Fibroblast of skin of back (primary cell): ENCODE measurements at regions not wholly inside any gene's neighbourhood (a gene's known extent, or its start where the extent isn't known, plus 50 kb on each side); places are given as distances from the start of the nearest gene placed in this dataset.

ENCODE experiments used
- DNase-seq: peaks from one replicate; pipeline ENCODE4 v3.0.0-alpha.2; 2013

- no peak for DNase-seq
These were observed 712.5 kb upstream of the GRAMD2B start for GRCh38 chr5:125710745-125711144.

DNA sequence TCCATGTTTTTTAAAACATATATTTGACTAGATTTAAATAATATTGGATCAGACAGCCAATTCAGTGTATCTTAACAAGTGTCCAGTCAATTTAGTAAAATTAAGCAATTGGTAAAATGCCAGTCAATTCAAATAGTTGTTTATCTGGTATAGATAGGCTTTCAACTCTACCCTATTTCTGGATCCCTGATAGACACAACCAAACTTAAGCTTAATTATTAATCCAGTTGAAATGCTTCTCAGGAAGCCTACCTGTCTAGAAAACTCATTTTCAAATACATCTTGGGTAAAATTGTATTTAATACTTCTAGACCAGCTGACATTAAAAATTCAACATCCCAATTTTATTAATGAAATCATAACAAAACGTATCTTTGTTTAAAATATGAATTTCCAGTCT, 710.8 kb upstream of the GRAMD2B start:
- DNase-seq: no peak

GRCh38 chr5:125713109-125713805, 710.0 kb upstream of the GRAMD2B start:
- no peak for DNase-seq

DNA sequence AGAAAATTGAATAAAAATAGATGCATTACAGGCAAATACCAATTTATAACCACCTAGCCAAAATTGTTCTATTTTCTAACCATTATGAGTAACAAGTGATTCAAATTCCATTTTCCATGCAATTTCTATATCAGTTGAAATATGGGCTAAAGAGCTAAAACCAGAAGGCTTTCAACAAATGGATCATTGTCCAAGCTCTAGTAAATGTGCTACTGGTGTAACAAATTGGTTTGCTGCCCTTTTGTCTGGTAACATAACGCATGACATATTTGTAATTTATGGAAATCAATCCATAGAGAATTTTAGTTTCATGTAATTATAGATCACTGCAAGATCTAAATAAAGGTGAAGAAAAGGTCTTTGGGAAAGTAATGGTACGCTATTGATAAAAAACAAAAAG, 708.0 kb upstream of the GRAMD2B start:
- no peak for DNase-seq

- peak; percentile 84 for DNase-seq
These were observed 706.0 kb upstream of the GRAMD2B start for GRCh38 chr5:125717209-125717608.

DNA sequence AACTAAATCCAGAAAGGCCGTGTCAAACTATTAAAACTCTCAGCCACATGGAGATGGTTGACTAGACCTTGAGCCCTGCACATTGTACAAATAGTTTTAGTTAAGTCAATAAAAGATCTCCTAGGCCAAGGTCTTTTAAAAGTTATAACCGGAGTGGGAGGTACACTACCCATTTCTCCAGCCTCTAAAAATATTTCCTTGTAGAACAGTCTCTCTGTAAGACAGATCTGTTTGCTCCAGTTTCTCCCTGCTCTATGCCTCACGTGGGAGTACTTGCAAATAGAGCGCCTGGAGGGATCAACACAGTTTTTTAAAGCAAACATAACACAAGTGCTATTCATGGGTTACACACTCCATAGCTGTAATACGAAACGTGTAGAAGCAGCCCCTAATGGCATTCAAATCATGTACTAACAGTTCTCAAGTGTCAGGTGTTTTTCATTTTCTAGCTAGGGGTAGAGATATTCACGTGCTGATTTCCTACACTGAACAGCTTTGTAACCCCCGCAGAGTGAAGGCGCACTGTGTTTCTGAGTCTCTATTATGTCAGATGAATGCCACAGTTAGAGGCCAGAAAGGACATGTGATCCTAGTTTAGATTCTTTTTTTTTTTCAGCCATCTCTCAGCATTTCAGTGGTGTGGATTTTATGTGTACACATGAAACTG, 703.4 kb upstream of the GRAMD2B start:
- peak; percentile 36 for DNase-seq

- DNase-seq: no peak
These were observed 702.9 kb upstream of the GRAMD2B start for GRCh38 chr5:125720348-125720685.

DNA sequence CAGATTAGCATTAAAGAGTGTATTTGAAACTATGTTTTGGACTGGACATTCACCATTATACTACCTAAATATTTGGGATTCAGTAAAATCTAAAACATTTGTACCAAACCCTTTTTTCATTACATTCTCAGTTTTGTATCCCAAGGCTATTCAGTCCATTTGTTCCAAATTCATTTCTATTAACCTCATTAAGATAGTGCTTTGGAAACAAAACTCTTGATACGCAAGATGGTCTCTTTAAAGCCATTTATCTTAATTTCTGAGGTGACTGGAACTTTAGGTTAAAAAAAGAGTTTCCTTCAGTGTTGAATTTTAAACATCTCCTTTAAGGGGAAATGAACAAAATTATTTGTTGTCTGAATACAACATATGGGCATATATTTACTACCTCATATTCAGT, 702.5 kb upstream of the GRAMD2B start:
- no peak for DNase-seq

DNA sequence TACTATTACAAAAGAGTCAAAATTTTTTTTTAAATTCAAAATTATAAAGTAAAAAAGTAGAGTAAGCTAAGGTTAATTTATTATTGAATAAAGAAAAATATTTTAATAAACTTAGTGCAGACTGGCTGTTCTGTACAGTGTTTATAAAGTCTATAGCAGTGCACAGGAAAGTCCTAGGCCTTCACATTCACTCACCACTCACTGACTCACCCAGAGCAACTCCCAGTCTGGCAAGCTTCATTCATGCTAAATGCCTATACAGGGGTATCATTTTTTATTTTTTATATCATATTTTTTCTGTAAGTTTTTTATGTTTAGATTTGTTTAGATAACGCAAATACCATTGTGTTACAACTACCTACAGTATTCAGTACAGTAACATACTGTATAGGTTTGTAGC, 700.7 kb upstream of the GRAMD2B start:
- DNase-seq: peak; percentile 12

DNA sequence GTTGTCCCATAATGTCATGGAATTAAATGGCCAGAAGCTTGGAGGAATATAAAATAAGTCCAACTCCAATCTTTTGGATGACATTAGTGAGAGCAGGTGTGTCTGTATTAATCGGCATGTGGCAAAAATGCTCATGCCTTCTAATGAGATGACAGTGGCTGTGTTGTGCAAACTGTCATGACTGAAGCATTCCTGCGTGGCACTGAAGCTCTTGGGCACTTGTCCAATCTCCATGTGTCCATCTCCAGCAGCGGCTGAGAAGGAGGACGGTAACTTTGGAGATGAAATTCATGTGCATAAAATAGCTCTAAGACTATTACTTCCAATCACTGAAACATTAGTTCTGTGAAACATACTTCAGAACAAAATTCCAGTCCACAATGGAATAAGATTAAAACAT, 697.5 kb upstream of the GRAMD2B start:
- DNase-seq: no peak

- DNase-seq: no peak
These were observed 679.3 kb upstream of the GRAMD2B start for GRCh38 chr5:125743939-125744338.

DNA sequence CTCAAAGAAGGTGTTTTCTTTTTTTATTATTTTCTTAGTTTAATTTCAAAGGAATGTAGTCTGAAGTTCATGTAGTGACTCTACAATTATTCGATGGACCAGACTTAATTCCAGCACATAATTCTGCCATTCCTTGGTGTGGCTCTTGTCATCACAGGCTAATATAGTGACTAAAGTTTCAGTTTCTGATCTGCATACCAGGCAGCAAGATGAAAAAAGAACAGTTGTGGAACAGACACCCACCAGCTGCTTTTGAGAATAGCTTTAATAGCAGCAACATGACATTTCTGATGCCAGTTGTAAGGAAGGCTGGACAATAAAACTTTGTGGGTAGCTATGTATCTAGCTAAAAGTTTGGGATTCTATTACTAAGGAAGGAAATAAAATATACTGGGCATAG, 676.3 kb upstream of the GRAMD2B start:
- no peak for DNase-seq

DNA sequence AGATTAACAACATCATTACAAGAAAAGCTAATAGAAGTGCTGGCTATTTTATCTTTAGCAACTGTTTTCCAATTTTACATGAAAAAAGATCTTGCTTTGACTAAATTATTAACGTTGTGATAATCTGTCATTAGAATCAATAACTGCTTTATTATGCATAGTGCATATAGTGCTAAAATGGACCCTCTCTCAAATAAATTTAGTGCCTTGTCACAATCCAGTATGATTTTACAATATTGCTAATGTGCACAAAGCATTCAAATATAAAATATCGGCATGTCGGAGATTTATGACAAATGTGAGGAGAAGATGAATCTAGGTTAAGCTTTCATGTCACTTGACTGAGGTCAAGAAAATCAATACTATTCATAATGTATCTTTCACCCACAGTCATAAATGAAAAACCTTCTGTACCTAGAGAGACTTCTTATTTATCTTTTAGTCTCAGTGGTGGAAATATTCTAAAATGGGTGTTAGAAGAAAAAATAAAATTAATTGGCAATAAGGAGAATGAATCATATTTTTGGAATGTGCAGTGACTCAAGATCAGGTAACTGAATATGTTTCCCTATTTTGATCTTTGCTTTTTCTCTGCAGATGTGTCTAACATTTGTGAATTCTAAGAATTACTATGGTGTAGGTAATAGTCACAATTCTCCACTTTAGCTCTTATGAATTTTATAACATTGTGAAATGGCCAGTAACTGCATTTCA, 672.9 kb upstream of the GRAMD2B start:
- DNase-seq: no peak

- DNase-seq: no peak
These were observed 672.4 kb upstream of the GRAMD2B start for GRCh38 chr5:125750861-125751186.

DNA sequence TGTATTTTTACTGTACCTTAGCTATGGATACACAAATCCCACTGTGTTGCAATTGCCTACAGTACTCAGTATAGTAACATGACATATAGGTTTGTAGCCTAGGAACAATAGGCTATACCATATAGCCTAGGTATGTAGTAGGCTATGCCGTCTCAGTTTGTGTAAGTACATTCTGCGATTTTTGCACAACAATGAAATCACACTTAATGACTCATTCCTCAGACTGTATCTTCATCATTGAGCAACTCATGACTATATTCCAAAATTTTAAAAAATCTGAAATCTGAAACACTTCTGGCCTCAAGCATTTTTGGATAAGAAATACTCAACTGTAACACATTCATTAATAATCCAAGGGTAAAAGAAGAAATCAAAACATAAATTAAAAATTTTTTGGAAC, 666.8 kb upstream of the GRAMD2B start:
- DNase-seq: no peak

DNA sequence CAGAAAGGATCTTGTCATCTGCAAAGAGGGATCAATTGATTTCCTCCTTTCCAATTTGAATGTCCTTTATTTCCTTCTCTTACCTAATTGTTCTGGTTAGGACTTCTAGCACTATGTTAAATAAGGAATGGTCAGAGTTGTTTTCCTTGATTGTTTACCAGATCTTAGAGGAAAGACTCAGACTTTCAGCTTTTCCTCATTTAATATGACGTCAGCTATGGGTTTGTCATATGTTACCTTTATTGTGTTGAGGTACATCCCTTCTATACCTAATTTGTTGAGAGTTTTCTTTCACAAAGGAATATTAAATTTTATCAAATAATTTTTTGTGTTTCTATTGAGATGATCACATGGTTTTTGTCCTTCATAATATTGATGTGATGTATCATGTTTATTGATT, 656.5 kb upstream of the GRAMD2B start:
- no peak for DNase-seq

DNA sequence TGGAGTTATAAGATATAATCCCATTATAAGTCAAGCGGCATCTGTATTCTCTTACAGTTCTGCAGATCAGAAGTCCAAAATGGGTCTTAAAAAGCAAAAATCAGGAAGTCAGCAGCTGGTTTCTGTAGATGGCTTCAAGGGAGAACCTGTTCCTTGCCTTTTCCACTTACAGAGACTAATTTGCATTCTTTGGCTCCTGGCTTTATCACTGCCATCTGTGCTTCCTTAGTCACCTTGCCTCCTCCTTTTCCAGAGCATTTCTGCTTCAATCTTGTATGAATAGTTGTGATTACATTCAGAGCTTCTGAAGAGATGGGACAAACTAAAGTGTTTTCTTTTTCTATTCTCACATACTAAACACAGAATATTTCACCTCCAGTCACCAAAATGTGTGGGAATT, 647.3 kb upstream of the GRAMD2B start:
- no peak for DNase-seq

- no peak for DNase-seq
These were observed 646.5 kb upstream of the GRAMD2B start for GRCh38 chr5:125776656-125777139.

DNA sequence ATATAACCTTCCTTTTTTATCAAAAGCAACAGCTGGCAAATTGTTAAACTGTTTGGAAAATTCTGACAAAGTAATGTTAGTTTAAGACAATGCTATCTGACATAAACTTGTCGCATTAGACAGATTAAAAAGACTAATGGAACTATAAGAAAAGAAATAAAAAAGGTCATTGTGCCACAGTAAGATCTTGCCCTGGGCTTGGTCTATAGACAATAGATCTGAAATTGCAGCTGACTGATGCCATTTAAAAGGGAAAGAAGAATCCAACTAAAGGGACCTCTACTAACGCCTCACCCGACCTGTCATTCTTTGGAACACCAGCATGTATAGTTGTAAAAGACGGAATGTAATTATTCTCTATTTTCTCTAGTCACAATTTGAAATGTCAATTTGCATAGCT, 644.4 kb upstream of the GRAMD2B start:
- DNase-seq: no peak

- no peak for DNase-seq
These were observed 637.8 kb upstream of the GRAMD2B start for GRCh38 chr5:125785407-125785806.

- no peak for DNase-seq
These were observed 637.2 kb upstream of the GRAMD2B start for GRCh38 chr5:125786021-125786420.

GRCh38 chr5:125793470-125793869, 629.7 kb upstream of the GRAMD2B start:
- no peak for DNase-seq

GRCh38 chr5:125794922-125795321, 628.3 kb upstream of the GRAMD2B start:
- DNase-seq: no peak

GRCh38 chr5:125798307-125798706, 624.9 kb upstream of the GRAMD2B start:
- DNase-seq: peak; percentile 58
